Upper lobe of left lung (tissue), 4 donors: ENCODE measurements at regions not wholly inside any gene's neighbourhood (a gene's known extent, or its start where the extent isn't known, plus 50 kb on each side); places are given as distances from the start of the nearest gene placed in this dataset.

Experiments used
- CTCF ChIP-seq, 6 experiments: fragments of 450-650 bp in 4 of 6; fragments of 200-600 bp in 2 of 6; sonication (generic) in 2 of 6; IDR thresholded peaks; one replicate each; pipeline ENCODE4 v1.5.1; 2016 to 2019; ENCODE audit warnings: antibody characterized with exemption in 6 of 6
- EP300 ChIP-seq, 4 donors: sonication (generic); formaldehyde crosslinking; IDR thresholded peaks; one replicate each; pipeline ENCODE4 v1.5.1; 2017; ENCODE audit warnings: antibody characterized with exemption in 4 of 4, control low read depth in 2 of 4
- POLR2A ChIP-seq, 4 donors: fragments of 450-650 bp; IDR thresholded peaks; one replicate each; pipeline ENCODE4 v1.5.1; 2016 to 2017; ENCODE audit warnings: antibody characterized with exemption in 4 of 4, mild to moderate bottlenecking in 2 of 4
- POLR2AphosphoS5 ChIP-seq, 2 donors: sonication (generic); formaldehyde crosslinking; IDR thresholded peaks; one replicate each; pipeline ENCODE4 v1.5.1; 2017; ENCODE audit warnings: antibody characterized with exemption in 2 of 2

GRCh38 chrX:147342197-147342596 is 527.7 kb upstream of the CXorf51A start:
- TF ChIP-seq CTCF (IDR thresholded peaks at IDR 0.05) (no peak), EP300 (IDR thresholded peaks at IDR 0.05) (no peak), POLR2A (IDR thresholded peaks at IDR 0.05) (no peak), POLR2AphosphoS5 (IDR thresholded peaks at IDR 0.05) (no peak)
